Fibroblast of lung (primary cell): ENCODE measurements at regions not wholly inside any gene's neighbourhood (a gene's known extent, or its start where the extent isn't known, plus 50 kb on each side); places are given as distances from the start of the nearest gene placed in this dataset.

Experiments
- DNase-seq, 2 donors: peaks; one replicate each; pipeline versions ENCODE4 v3.0.0 to v3.0.0-alpha.2; 2010; ENCODE audit warnings: low read depth in 2 of 2
- H2AFZ ChIP-seq: 2 replicates; pipeline ENCODE4 v1.5.1; 2012; ENCODE audit warnings: low read length, control low read depth, inconsistent platforms
- H3K27ac ChIP-seq: 2 replicates; pipeline ENCODE4 v1.5.1; 2011; ENCODE audit warnings: low read length, control low read depth; ENCODE audit not compliant: insufficient read depth
- H3K27me3 ChIP-seq: 2 replicates; pipeline ENCODE4 v1.5.1; 2011; ENCODE audit warnings: mild to moderate bottlenecking, low read length; ENCODE audit not compliant: control insufficient read depth, insufficient read depth
- H3K36me3 ChIP-seq: 2 replicates; pipeline ENCODE4 v1.5.1; 2011; ENCODE audit warnings: low read length; ENCODE audit not compliant: control insufficient read depth, insufficient read depth
- H3K4me1 ChIP-seq: 2 replicates; pipeline ENCODE4 v1.5.1; 2011; ENCODE audit warnings: low read length; ENCODE audit not compliant: control insufficient read depth, insufficient read depth; ENCODE audit errors: extremely low read depth
- H3K4me2 ChIP-seq: 2 replicates; pipeline ENCODE4 v1.5.1; 2011; ENCODE audit warnings: low read length, control low read depth; ENCODE audit not compliant: insufficient read depth; ENCODE audit errors: extremely low read depth
- H3K4me3 ChIP-seq, 4 experiments: fragments of 200-600 bp in 1 of 4; sonication (generic) in 1 of 4; replicated peaks in 1 of 4; 2 replicates each; pipeline ENCODE4 v1.5.1; 2011 to 2016; ENCODE audit warnings: low read length in 4 of 4, low read depth in 3 of 4, mild to moderate bottlenecking in 3 of 4, control low read depth in 2 of 4, inconsistent platforms in 1 of 4, mixed read lengths in 1 of 4; ENCODE audit not compliant: insufficient read depth in 1 of 4; ENCODE audit errors: control extremely low read depth in 1 of 4
- H3K79me2 ChIP-seq: 2 replicates; pipeline ENCODE4 v1.5.1; 2012; ENCODE audit warnings: mild to moderate bottlenecking, low read length, inconsistent platforms; ENCODE audit not compliant: control insufficient read depth, insufficient read depth
- H3K9ac ChIP-seq: 2 replicates; pipeline ENCODE4 v1.5.1; 2011; ENCODE audit warnings: mild to moderate bottlenecking, low read length, control low read depth; ENCODE audit not compliant: insufficient read depth
- H3K9me3 ChIP-seq: 2 replicates; pipeline ENCODE4 v1.5.1; 2012; ENCODE audit warnings: low read depth, low read length; ENCODE audit not compliant: control insufficient read depth, insufficient read depth
- H4K20me1 ChIP-seq: 2 replicates; pipeline ENCODE4 v1.5.1; 2011; ENCODE audit warnings: low read length; ENCODE audit not compliant: control insufficient read depth, insufficient read depth; ENCODE audit errors: extremely low read depth
- CTCF ChIP-seq, 2 donors: IDR thresholded peaks in 1 of 2; conservative IDR thresholded peaks in 1 of 2; 1 replicate in 1 of 2; 2 replicates in 1 of 2; pipeline ENCODE4 v1.5.1; 2011 to 2012; ENCODE audit warnings: low read length in 2 of 2, control low read depth in 1 of 2, inconsistent platforms in 1 of 2, low read depth in 1 of 2, mild to moderate bottlenecking in 1 of 2
- EZH2 ChIP-seq: IDR thresholded peaks from 2 replicates; pipeline ENCODE4 v1.5.1; 2012; ENCODE audit warnings: low read length, control low read depth, mild to moderate bottlenecking; ENCODE audit errors: missing control alignments

- Histone ChIP-seq H3K36me3 (no peaks in the 10 kb centered on the region), H4K20me1 (no peaks in the 10 kb centered on the region), H3K4me1 (no peaks in the 10 kb centered on the region), H3K4me2 (no peak overlapping the region), H3K4me3 (no peak overlapping the region), H3K9me3 (no peaks in the 10 kb centered on the region), H3K27ac (no peak overlapping the region), H3K79me2 (no peaks in the 10 kb centered on the region), H2AFZ (no peak overlapping the region), H3K27me3 (no peaks in the 10 kb centered on the region), H3K9ac (no peak overlapping the region)
- no peak for DNase-seq
- no peak for TF ChIP-seq EZH2
- TF ChIP-seq CTCF (conservative IDR thresholded peaks at IDR 0.05 in 1 of 2, IDR thresholded peaks at IDR 0.05 in 1 of 2; ENCODE audit: low read depth in 1 of 2, low read length in 2 of 2): no peak
Observed at GRCh38 chr1:163959622-163960021, 599.4 kb upstream of the PBX1 start.

- H4K20me1 ChIP-seq: no peaks in the 10 kb centered on the region
- H3K27ac ChIP-seq: no peak overlapping the region
- no peaks in the 10 kb centered on the region for H3K27me3 ChIP-seq
- no peak for DNase-seq
- H3K4me3 ChIP-seq: no peak overlapping the region
- H3K79me2 ChIP-seq: no peaks in the 10 kb centered on the region
- H2AFZ ChIP-seq: no peak overlapping the region
- no peak overlapping the region for H3K9ac ChIP-seq
- no peaks in the 10 kb centered on the region for H3K4me1 ChIP-seq
- no peaks in the 10 kb centered on the region for H3K9me3 ChIP-seq
- TF ChIP-seq EZH2: no peak
- no peak for TF ChIP-seq CTCF (conservative IDR thresholded peaks at IDR 0.05 in 1 of 2, IDR thresholded peaks at IDR 0.05 in 1 of 2; ENCODE audit: low read depth in 1 of 2, low read length in 2 of 2)
- H3K36me3 ChIP-seq: no peaks in the 10 kb centered on the region
- H3K4me2 ChIP-seq: no peak overlapping the region
Observed at GRCh38 chr1:163970151-163970550, 588.8 kb upstream of the PBX1 start.

- no peak overlapping the region for H3K4me3 ChIP-seq
- H3K79me2 ChIP-seq: no peaks in the 10 kb centered on the region
- no peaks in the 10 kb centered on the region for H3K9me3 ChIP-seq
- DNase-seq: no peak
- H2AFZ ChIP-seq: no peak overlapping the region
- H3K4me1 ChIP-seq: no peaks in the 10 kb centered on the region
- no peak overlapping the region for H3K27ac ChIP-seq
- no peak overlapping the region for H3K4me2 ChIP-seq
- H4K20me1 ChIP-seq: no peaks in the 10 kb centered on the region
- H3K27me3 ChIP-seq: no peaks in the 10 kb centered on the region
- no peaks in the 10 kb centered on the region for H3K36me3 ChIP-seq
- TF ChIP-seq EZH2 (no peak), CTCF (conservative IDR thresholded peaks at IDR 0.05 in 1 of 2, IDR thresholded peaks at IDR 0.05 in 1 of 2; ENCODE audit: low read depth in 1 of 2, low read length in 2 of 2) (no peak)
- no peak overlapping the region for H3K9ac ChIP-seq
Observed at GRCh38 chr1:163970699-163971098, 588.3 kb upstream of the PBX1 start.
